Brain pericyte (primary cell): ENCODE measurements at regions not wholly inside any gene's neighbourhood (a gene's known extent, or its start where the extent isn't known, plus 50 kb on each side); places are given as distances from the start of the nearest gene placed in this dataset.
"Not testable (repeated sequence)": the region's sequence is repeated elsewhere in the genome, so short reads cannot be mapped to it uniquely, and the experiment has no call there.

ENCODE experiments used
- DNase-seq: peaks from one replicate; pipeline ENCODE4 v3.0.0-alpha.2; 2012; ENCODE audit warnings: low read depth, low spot score

DNA sequence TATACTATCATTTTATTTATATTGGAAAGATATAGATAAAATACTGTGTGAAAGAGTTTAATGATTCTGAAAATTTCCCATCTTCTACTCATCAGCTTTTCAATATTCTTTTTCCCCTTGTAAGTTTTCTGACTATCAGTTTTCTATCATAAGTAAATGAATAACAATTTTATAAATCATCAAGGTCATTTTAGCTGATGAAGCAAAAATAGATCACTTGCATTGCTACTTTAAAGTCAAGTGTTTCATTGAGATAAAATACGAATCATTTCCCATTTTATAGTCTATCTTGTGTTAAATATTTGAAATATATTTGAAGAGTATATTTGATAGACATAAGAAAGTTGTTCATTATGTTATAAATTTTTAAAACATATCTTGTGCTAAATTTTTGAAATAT lies 811.0 kb upstream of the GALNTL6 start:
- DNase-seq = no peak

GRCh38 chr4:170990989-170991589 lies 822.1 kb upstream of the GALNTL6 start:
- peak; percentile 26 for DNase-seq

GRCh38 chr4:170988446-170988845 lies 824.8 kb upstream of the GALNTL6 start:
- no peak for DNase-seq

GRCh38 chr4:170979736-170980135 lies 833.5 kb upstream of the GALNTL6 start:
- DNase-seq = peak; percentile 72

DNA sequence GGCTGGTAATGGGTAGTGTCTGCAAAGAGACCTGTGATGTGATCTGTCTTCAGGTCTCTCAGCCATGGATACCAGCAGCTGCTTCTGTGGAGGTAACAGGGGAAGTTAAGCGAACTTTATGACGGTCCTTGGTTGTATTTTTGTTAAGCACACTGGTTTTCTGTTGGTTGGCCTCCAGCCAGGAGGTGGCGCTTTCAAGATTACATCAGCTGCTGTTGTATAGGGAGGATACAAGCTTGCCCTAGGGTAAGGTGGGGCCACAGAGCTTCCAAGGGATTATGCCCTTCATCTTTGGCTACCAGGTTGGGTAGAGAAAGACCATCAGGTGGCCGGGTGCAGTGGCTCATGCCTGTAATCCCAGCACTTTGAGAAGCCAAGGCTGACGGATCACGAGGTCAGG lies 834.2 kb upstream of the GALNTL6 start:
- DNase-seq = no peak

DNA sequence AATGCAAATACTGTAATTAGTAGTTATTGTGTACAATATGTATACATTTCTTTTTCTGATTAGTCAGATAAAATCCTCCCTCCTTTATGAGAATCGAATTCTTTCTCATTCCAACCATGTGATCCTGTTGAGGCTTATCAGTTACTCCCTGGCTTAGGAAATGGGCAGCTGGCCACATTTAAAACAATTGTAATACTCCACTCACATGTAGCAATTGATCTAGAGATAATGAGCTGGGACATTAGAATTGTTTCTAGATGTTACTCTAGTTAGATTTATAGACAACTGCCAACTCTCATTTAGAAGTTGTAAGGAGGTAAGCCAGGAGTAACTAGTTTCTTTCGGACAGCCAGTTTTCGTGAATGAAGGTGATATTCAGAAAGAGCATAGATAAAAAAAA lies 859.3 kb upstream of the AADAT start:
- DNase-seq = no peak

GRCh38 chr4:170940043-170940724 lies 850.4 kb upstream of the AADAT start:
- DNase-seq = no peak

DNA sequence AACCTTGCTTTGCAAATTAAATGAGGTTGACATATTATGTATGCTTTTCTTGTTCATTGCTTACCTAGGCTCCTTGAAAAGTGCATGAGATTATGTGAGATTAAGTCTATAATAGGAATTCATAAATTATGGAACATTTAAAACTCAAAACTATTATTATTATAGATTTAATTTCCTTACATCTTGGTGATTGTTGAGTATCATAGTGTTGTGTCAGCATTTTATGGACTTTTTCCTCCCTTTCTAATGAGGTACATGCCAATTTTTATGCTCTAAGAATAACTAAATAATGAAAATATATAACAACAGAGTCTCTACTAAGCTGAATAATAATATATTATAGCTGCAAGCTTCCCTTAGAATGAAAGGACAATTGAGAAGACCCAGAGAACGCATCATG lies 848.8 kb upstream of the AADAT start:
- DNase-seq = no peak

DNA sequence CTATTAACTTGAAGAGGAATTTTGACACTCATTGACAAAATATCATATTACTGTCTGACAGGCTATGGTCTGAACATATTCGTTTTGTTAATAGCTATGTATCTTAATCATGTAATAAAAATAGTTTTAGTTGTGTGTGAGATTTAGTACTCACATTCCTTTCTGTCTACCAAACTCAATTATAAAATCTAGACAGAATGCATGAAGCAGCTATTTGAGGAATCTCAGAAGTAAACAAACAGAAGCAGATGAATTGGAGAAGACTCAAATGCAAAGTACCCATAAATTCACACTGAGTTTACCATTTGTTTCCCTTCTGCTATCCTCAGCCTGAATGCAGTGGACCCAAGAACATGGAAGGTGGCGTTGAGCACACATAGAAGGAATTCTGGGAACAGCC lies 841.6 kb upstream of the AADAT start:
- no peak for DNase-seq

GRCh38 chr4:170888660-170889059 lies 798.9 kb upstream of the AADAT start:
- no peak for DNase-seq

DNA sequence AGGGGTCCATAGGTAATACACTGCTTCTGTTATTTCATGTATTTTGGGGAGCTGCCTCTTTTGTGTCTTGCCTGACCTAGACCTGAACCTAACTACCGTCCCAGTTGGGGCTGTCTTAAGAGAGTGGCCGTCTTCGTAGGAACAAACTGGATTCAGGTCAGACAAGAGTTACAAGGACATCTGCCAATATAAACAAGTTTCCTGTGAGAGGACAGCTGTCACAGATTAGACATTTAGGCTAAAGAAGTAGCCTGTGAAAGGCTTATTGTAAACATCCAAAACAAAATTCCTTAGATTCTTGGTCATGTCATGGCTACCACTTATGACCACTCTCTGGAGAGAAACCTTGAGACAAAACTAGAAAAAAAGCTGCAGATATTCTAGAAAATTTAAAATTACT lies 797.6 kb upstream of the AADAT start:
- no peak for DNase-seq

DNA sequence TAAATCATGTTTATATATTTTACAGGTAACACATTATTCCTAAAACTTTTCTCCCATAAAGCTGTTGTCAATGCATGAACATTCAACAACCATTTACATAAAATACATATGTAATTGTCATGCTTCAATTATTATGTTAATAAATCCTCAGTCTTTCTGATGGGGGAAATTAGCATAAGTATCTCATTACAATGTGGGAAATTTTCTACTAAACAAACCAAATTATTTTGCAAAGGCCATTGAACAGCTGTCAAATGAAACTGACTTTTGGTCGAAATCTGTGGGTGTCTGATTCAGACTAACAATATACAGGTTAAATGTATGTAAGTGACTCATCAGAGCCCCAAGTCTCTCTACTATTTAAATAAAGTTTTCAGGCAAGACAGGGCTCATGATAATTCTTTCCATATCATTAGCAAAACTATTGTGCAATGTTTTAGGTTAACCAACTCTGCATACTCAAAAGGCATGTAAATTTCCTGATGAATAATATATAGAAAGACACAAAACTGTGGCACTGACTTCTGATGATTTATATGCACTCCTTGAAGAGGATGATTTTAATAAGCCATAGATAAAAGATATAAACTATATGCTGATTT lies 795.3 kb upstream of the AADAT start:
- no peak for DNase-seq

DNA sequence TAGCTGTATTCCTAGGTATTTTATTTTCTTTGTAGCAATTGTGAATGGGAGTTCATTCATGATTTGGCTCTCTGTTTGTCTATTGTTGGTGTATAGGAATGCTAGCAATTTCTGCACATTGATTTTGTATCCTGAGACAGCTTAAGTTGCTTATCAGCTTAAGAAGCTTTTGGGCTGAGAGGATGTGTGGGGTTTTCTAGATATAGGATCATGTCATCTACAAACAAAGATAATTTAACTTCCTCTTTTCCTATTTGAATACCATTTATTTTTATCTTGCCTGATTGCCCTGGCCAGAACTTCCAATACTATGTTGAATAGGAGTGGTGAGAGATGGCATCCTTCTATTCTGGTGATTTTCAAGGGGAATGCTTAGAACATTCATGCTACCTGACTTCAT lies 791.9 kb upstream of the AADAT start:
- not testable (repeated sequence) for DNase-seq

DNA sequence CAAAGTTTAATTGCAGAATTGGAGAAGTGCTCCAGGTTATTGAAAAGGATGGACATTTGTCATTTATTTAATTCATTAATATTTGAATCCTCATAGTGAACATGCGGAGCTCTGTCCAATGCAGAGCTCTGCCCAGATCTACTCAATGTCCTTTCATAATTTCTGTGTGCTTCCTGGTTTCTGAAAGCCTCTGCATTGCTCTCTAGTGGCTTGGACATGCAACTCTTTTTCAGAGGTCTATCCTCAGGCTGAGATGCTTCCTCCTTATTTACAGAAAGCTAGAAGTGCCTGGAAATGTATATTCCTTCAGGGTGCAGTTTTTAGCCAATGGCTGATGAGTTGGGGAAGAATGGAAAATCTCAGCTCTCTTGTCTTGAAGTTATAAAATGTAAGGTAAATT lies 786.1 kb upstream of the AADAT start:
- no peak for DNase-seq

DNA sequence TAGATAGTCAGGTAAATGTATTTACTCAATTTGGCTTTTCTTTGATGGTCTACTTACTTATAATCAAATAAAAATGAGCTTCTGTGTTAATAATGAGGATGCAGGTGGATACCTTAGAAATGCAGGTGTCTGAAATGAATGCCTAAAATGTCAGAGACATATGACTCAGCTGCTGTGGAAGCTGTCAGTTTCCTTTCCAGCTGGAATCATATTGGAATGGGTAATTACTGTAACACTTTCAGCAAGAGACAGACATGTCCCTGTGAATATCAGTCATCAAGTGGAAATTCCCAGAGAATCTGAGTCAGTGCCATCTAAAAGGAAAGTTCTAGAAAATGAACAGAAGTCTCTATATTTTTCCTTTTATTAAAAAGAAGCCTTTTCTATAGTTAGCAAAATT lies 783.0 kb upstream of the AADAT start:
- no peak for DNase-seq

- DNase-seq = no peak
Measured at GRCh38 chr4:170868170-170868569, 778.4 kb upstream of the AADAT start.

- no peak for DNase-seq
Measured at GRCh38 chr4:170854097-170854496, 764.3 kb upstream of the AADAT start.

DNA sequence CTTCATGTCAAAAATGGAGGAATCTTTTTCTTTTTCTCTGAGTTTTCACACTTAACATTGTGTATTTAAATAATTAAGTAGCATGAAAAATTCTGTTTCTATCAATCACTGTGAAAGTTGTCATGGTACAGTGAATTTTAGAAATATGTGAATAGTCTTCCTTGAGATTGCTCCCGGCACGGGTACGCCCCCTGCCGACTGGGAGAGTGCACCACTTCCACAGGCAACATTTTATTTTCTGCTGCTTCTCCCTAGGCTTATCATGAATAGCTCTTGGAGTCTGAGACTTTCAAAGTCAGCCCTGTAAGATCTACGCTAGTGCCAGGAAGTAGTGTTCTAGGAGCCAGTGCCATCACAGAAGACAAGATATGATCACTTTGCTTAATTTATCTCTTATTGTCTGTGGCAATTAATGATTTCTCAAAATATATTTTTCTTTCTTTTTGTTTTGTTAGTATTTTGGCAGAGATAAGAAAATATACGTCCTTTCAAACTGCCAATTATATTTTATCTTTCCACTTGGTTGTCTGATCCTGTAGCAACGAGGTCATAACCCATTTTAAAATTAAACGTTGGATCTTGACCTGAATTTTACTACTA lies 763.8 kb upstream of the AADAT start:
- peak; percentile 11 for DNase-seq

DNA sequence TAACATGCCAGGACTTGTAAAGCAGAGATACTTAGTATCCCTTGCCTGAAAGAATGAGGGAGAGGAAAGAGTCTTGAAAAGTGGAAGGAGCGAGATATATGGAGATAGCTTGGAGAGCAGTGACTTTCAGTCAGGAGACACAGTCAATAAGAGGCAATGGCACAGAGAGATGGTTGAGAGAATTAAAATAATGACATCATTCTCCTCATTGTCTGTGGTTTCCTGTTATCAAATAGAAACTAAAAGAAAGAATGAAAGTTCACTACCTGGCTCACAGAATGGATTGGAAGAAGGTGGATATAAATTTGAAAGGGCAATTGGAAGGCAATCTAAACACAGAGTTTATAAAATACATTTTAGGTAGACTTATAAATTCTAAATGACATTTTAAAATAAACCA lies 760.2 kb upstream of the AADAT start:
- no peak for DNase-seq

DNA sequence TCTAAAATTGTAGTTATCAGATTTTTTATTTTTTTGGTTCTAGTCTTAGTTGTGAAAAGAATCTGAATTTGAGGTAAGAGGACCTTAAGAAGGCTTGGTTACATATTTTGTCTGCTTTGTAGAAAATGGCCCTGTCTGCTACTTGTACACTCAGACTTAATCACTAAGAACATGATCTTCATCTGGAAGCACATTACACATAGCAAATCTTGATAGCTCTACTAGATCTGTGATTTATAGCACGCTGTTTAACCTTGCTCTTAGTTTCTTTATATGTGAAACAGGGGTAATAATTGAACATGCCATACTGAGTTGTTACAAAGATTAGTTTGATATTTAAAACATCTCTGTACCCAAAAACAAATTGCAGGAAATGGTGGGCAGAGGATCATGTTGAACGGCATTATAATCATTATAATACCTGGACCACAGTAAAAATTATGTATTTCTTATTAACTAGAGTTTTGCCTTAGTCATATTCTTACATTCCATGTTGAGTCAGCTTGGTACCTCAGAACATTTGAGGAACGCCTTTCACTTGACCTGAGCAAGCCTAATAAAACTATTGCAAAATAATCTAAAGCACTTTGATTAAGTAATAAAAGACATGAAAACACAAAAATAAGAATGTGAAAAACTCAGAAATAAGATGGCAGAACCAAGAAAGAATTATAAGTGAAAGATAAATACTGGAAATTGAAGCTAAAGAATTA lies 738.0 kb upstream of the AADAT start:
- no peak for DNase-seq

DNA sequence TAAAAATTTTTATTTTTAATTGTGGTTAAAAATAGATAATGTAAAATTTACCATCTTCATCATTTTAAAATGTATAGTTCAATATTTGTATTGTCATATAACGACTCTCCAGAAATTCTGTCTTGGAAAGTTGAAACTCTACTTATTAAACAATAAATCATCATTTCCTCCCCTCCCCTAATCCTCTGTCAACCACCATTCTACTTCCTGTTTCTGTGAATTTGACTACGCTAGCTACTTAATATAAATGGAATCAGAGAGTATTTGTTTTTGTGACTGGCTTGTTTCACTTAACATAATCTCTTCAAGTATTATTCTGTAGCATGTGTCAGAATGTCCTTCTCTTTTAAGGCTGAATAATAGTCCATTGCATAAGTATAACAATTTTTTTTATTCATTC lies 729.0 kb upstream of the AADAT start:
- no peak for DNase-seq

DNA sequence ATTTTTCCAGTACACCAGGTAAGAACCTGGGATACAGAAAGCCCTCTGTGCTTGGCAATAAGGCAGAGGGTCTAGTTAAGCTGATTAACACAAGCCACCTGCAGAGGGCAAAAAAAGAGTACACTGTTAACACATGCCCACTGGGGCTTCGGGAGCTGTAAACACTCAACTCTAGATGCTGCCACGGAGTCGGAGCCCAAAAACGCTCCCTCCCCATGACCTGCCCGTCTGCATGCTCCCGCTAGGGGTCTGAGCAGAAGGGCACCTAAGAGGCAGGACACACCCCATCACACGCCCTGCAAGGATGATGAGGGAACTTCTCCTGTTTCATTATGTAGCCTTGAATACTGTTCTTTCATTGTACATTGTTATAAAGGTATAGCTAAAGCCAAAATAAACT lies 715.6 kb upstream of the AADAT start:
- DNase-seq = no peak
